Hepatocyte (in vitro differentiated cells): ENCODE measurements at regions not wholly inside any gene's neighbourhood (a gene's known extent, or its start where the extent isn't known, plus 50 kb on each side); places are given as distances from the start of the nearest gene placed in this dataset.

Experiments used
- EZH2 ChIP-seq: fragments of 200-600 bp; sonication (generic); IDR thresholded peaks from 2 replicates; pipeline ENCODE4 v1.6.1; 2016; ENCODE audit warnings: antibody characterized with exemption, mild to moderate bottlenecking, borderline replicate concordance
- EZH2phosphoT487 ChIP-seq: fragments of 200-600 bp; sonication (generic); IDR thresholded peaks from one replicate; pipeline ENCODE4 v1.6.1; 2018; ENCODE audit warnings: antibody characterized with exemption, mild to moderate bottlenecking, low read depth, moderate library complexity; ENCODE audit not compliant: unreplicated experiment, severe bottlenecking
- TF ChIP-seq, protein P1 (sequence below): fragments of 200-600 bp; sonication (generic); IDR thresholded peaks from 2 replicates; pipeline ENCODE4 v1.5.1; 2016; ENCODE audit warnings: antibody characterized with exemption, mild to moderate bottlenecking; ENCODE audit not compliant: poor library complexity

DNA sequence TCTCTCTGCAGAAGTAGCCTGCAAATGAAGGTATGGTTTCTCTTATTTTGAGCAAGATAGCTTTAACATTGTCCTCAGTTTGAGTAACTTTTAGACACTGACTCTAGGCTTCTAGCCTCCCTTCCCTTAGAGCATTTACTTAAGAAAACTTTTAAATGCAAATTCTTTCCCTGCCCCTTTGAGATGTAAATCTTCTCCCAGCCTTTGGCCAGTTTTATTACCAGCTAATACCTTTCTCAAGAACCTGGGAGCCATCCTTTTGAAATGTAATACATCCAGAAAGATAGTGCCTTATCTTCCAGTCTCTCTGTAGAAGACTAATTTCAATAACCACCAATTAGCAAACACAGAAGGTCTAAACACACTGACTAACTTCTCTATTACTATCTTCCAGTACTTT lies 688.9 kb upstream of the CDH9 start:
- TF ChIP-seq, protein P1, sequence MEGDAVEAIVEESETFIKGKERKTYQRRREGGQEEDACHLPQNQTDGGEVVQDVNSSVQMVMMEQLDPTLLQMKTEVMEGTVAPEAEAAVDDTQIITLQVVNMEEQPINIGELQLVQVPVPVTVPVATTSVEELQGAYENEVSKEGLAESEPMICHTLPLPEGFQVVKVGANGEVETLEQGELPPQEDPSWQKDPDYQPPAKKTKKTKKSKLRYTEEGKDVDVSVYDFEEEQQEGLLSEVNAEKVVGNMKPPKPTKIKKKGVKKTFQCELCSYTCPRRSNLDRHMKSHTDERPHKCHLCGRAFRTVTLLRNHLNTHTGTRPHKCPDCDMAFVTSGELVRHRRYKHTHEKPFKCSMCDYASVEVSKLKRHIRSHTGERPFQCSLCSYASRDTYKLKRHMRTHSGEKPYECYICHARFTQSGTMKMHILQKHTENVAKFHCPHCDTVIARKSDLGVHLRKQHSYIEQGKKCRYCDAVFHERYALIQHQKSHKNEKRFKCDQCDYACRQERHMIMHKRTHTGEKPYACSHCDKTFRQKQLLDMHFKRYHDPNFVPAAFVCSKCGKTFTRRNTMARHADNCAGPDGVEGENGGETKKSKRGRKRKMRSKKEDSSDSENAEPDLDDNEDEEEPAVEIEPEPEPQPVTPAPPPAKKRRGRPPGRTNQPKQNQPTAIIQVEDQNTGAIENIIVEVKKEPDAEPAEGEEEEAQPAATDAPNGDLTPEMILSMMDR, result no peak
- TF ChIP-seq EZH2 (no peak), EZH2phosphoT487 (no peak)
